HG03039 (cell line): ENCODE measurements at regions not wholly inside any gene's neighbourhood (a gene's known extent, or its start where the extent isn't known, plus 50 kb on each side); places are given as distances from the start of the nearest gene placed in this dataset.
"Not testable (repeated sequence)": the region's sequence is repeated elsewhere in the genome, so short reads cannot be mapped to it uniquely, and the experiment has no call there.

Source experiments
- ATAC-seq: cut with Tn5 transposase; IDR thresholded peaks from one replicate; pipeline ENCODE4 v1.9.1; 2021; ENCODE audit warnings: mild to moderate bottlenecking, moderate library complexity; ENCODE audit not compliant: unreplicated experiment

GRCh38 chr6:85132091-85132490, 317.8 kb upstream of the NT5E start:
- no peak for ATAC-seq

GRCh38 chr6:85130743-85131142, 319.1 kb upstream of the NT5E start:
- no peak for ATAC-seq

- ATAC-seq: no peak
Observed at GRCh38 chr6:85129881-85130280, 320.0 kb upstream of the NT5E start.

- no peak for ATAC-seq
Observed at GRCh38 chr6:85128781-85129180, 321.1 kb upstream of the NT5E start.

GRCh38 chr6:85128256-85128655, 321.6 kb upstream of the NT5E start:
- not testable (repeated sequence) for ATAC-seq

- no peak for ATAC-seq
Observed at GRCh38 chr6:85127696-85128243, 322.1 kb upstream of the NT5E start.

GRCh38 chr6:85127168-85127498, 322.8 kb upstream of the NT5E start:
- ATAC-seq: no peak

GRCh38 chr6:85126485-85127167, 323.3 kb upstream of the NT5E start:
- ATAC-seq: no peak

GRCh38 chr6:85125526-85125925, 324.4 kb upstream of the NT5E start:
- ATAC-seq: no peak

- no peak for ATAC-seq
Observed at GRCh38 chr6:85124472-85125354, 325.2 kb upstream of the NT5E start.

GRCh38 chr6:85121158-85121557, 328.7 kb upstream of the NT5E start:
- no peak for ATAC-seq

GRCh38 chr6:85118652-85119235, 331.1 kb upstream of the NT5E start:
- ATAC-seq: no peak

- no peak for ATAC-seq
Observed at GRCh38 chr6:85118233-85118632, 331.6 kb upstream of the NT5E start.

- ATAC-seq: no peak
Observed at GRCh38 chr6:85116475-85116874, 333.4 kb upstream of the NT5E start.

- ATAC-seq: no peak
Observed at GRCh38 chr6:85115876-85116275, 334.0 kb upstream of the NT5E start.

- no peak for ATAC-seq
Observed at GRCh38 chr6:85115376-85115775, 334.5 kb upstream of the NT5E start.

- no peak for ATAC-seq
Observed at GRCh38 chr6:85114581-85114935, 335.3 kb upstream of the NT5E start.

- no peak for ATAC-seq
Observed at GRCh38 chr6:85113934-85114580, 335.8 kb upstream of the NT5E start.

- no peak for ATAC-seq
Observed at GRCh38 chr6:85112540-85112939, 337.3 kb upstream of the NT5E start.

- no peak for ATAC-seq
Observed at GRCh38 chr6:85111481-85112011, 338.3 kb upstream of the NT5E start.

- no peak for ATAC-seq
Observed at GRCh38 chr6:85110943-85111342, 338.9 kb upstream of the NT5E start.
